OCI-LY3 (cell line): ENCODE measurements at regions not wholly inside any gene's neighbourhood (a gene's known extent, or its start where the extent isn't known, plus 50 kb on each side); places are given as distances from the start of the nearest gene placed in this dataset.

Experiments
- H2AFZ ChIP-seq: fragments of 200-600, 300-600 bp; shearing (Covaris generic); 2 replicates; pipeline ENCODE4 v1.6.0; 2014; ENCODE audit warnings: antibody characterized with exemption, low read depth, low read length
- H3K27ac ChIP-seq: fragments of 200-600, 300-600 bp; sonication (generic); 2 replicates; pipeline ENCODE4 v1.5.1; 2014; ENCODE audit warnings: mild to moderate bottlenecking, low read length, moderate library complexity, mixed read lengths
- H3K27me3 ChIP-seq: fragments of 200-600, 300-600 bp; sonication (generic); 2 replicates; pipeline ENCODE4 v1.6.1; 2014; ENCODE audit warnings: low read depth, low read length, mixed read lengths
- H3K36me3 ChIP-seq: fragments of 200-600, 300-600 bp; sonication (generic); replicated peaks from 2 replicates; pipeline ENCODE3; 2014; ENCODE audit warnings: low read depth, low read length, mixed read lengths
- H3K4me1 ChIP-seq: fragments of 300-600, 200-600 bp; sonication (generic); 2 replicates; pipeline ENCODE4 v1.6.1; 2014; ENCODE audit warnings: low read length, mixed read lengths
- H3K4me2 ChIP-seq: fragments of 200-600, 300-600 bp; sonication (generic); 2 replicates; pipeline ENCODE4 v1.6.1; 2014; ENCODE audit warnings: low read length, mixed read lengths
- H3K4me3 ChIP-seq: fragments of 300-600, 200-600 bp; sonication (generic); 2 replicates; pipeline ENCODE4 v1.5.1; 2014; ENCODE audit warnings: antibody characterized with exemption, mild to moderate bottlenecking, low read length, moderate library complexity
- H3K79me2 ChIP-seq: fragments of 300-600, 200-600 bp; shearing (Covaris generic); 2 replicates; pipeline ENCODE4 v1.6.1; 2014; ENCODE audit warnings: mild to moderate bottlenecking, low read length, mixed read lengths
- H3K9ac ChIP-seq: fragments of 300-600, 200-600 bp; shearing (Covaris generic); 2 replicates; pipeline ENCODE4 v1.6.0; 2014; ENCODE audit warnings: mild to moderate bottlenecking, low read length, moderate library complexity
- H3K9me3 ChIP-seq: fragments of 200-600, 300-600 bp; shearing (Covaris generic); 2 replicates; pipeline ENCODE4 v1.6.1; 2014; ENCODE audit warnings: low read length, mixed read lengths; ENCODE audit not compliant: insufficient read depth
- H4K20me1 ChIP-seq: fragments of 200-600, 300-600 bp; sonication (generic); 2 replicates; pipeline ENCODE4 v1.6.1; 2016; ENCODE audit warnings: low read length, mixed read lengths; ENCODE audit not compliant: insufficient read depth
- EZH2phosphoT487 ChIP-seq: fragments of 200-600 bp; shearing (Covaris generic); IDR thresholded peaks from 2 replicates; pipeline ENCODE4 v1.6.1; 2018; ENCODE audit warnings: antibody characterized with exemption, mixed run types, low read depth
- TF ChIP-seq, protein P1 (sequence below): fragments of 200-600, 300-600 bp; sonication (generic); IDR thresholded peaks from 2 replicates; pipeline ENCODE4 v1.5.1; 2014; ENCODE audit warnings: antibody characterized with exemption, low read length, low read depth

GRCh38 chr9:80649001-80649420 is 1040.3 kb downstream of the TLE1 start:
- H3K79me2 ChIP-seq: no peaks in the 10 kb centered on the region
- H3K27ac ChIP-seq: no peak overlapping the region
- no peak overlapping the region for H3K4me2 ChIP-seq
- H2AFZ ChIP-seq: no peak overlapping the region
- no peak for TF ChIP-seq EZH2phosphoT487
- TF ChIP-seq, protein P1, sequence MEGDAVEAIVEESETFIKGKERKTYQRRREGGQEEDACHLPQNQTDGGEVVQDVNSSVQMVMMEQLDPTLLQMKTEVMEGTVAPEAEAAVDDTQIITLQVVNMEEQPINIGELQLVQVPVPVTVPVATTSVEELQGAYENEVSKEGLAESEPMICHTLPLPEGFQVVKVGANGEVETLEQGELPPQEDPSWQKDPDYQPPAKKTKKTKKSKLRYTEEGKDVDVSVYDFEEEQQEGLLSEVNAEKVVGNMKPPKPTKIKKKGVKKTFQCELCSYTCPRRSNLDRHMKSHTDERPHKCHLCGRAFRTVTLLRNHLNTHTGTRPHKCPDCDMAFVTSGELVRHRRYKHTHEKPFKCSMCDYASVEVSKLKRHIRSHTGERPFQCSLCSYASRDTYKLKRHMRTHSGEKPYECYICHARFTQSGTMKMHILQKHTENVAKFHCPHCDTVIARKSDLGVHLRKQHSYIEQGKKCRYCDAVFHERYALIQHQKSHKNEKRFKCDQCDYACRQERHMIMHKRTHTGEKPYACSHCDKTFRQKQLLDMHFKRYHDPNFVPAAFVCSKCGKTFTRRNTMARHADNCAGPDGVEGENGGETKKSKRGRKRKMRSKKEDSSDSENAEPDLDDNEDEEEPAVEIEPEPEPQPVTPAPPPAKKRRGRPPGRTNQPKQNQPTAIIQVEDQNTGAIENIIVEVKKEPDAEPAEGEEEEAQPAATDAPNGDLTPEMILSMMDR: no peak
- H3K27me3 ChIP-seq: no peaks in the 10 kb centered on the region
- H3K9me3 ChIP-seq: no peaks in the 10 kb centered on the region
- H4K20me1 ChIP-seq: no peaks in the 10 kb centered on the region
- H3K36me3 ChIP-seq: no peaks in the 10 kb centered on the region
- H3K4me1 ChIP-seq: no peaks in the 10 kb centered on the region
- H3K9ac ChIP-seq: no peak overlapping the region
- H3K4me3 ChIP-seq: no peak overlapping the region

GRCh38 chr9:80648336-80648735 is 1041.0 kb downstream of the TLE1 start:
- Histone ChIP-seq H3K36me3 (no peaks in the 10 kb centered on the region), H3K79me2 (no peaks in the 10 kb centered on the region), H3K4me3 (no peak overlapping the region), H3K9me3 (no peaks in the 10 kb centered on the region), H3K9ac (no peak overlapping the region), H3K27ac (no peak overlapping the region), H4K20me1 (no peaks in the 10 kb centered on the region), H3K4me1 (no peaks in the 10 kb centered on the region), H2AFZ (no peak overlapping the region), H3K27me3 (no peaks in the 10 kb centered on the region), H3K4me2 (no peak overlapping the region)
- TF ChIP-seq EZH2phosphoT487: no peak
- TF ChIP-seq, protein P1: no peak

GRCh38 chr9:80646211-80646610 is 1043.1 kb downstream of the TLE1 start:
- Histone ChIP-seq H3K4me2 (no peak overlapping the region), H3K27ac (no peak overlapping the region), H3K9ac (no peak overlapping the region), H4K20me1 (no peaks in the 10 kb centered on the region), H3K27me3 (no peaks in the 10 kb centered on the region), H3K4me1 (no peaks in the 10 kb centered on the region), H3K4me3 (no peak overlapping the region), H3K9me3 (no peaks in the 10 kb centered on the region), H3K36me3 (no peaks in the 10 kb centered on the region), H2AFZ (no peak overlapping the region), H3K79me2 (no peaks in the 10 kb centered on the region)
- TF ChIP-seq, protein P1: no peak
- no peak for TF ChIP-seq EZH2phosphoT487

- H3K9ac ChIP-seq: no peak overlapping the region
- H2AFZ ChIP-seq: no peak overlapping the region
- H3K9me3 ChIP-seq: no peaks in the 10 kb centered on the region
- H4K20me1 ChIP-seq: no peaks in the 10 kb centered on the region
- no peaks in the 10 kb centered on the region for H3K4me1 ChIP-seq
- no peaks in the 10 kb centered on the region for H3K79me2 ChIP-seq
- H3K27ac ChIP-seq: no peak overlapping the region
- no peaks in the 10 kb centered on the region for H3K36me3 ChIP-seq
- H3K4me2 ChIP-seq: no peak overlapping the region
- TF ChIP-seq, protein P1: no peak
- no peak for TF ChIP-seq EZH2phosphoT487
- no peak overlapping the region for H3K4me3 ChIP-seq
- no peaks in the 10 kb centered on the region for H3K27me3 ChIP-seq
These were observed 1045.3 kb downstream of the TLE1 start for GRCh38 chr9:80644044-80644443.
